ENCODE measurements at regions not wholly inside any gene's neighbourhood (a gene's known extent, or its start where the extent isn't known, plus 50 kb on each side); places are given as distances from the start of the nearest gene placed in this dataset.
A peak's percentile ranks its signal among the peaks of the same experiment; 100 is the strongest.

- DNase-seq (ENCODE audit: extremely low read depth, low read depth) = no peak
- TF ChIP-seq, protein P1, sequence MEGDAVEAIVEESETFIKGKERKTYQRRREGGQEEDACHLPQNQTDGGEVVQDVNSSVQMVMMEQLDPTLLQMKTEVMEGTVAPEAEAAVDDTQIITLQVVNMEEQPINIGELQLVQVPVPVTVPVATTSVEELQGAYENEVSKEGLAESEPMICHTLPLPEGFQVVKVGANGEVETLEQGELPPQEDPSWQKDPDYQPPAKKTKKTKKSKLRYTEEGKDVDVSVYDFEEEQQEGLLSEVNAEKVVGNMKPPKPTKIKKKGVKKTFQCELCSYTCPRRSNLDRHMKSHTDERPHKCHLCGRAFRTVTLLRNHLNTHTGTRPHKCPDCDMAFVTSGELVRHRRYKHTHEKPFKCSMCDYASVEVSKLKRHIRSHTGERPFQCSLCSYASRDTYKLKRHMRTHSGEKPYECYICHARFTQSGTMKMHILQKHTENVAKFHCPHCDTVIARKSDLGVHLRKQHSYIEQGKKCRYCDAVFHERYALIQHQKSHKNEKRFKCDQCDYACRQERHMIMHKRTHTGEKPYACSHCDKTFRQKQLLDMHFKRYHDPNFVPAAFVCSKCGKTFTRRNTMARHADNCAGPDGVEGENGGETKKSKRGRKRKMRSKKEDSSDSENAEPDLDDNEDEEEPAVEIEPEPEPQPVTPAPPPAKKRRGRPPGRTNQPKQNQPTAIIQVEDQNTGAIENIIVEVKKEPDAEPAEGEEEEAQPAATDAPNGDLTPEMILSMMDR (IDR thresholded peaks at IDR 0.05; ENCODE audit: low read depth, low read length, missing control alignments) = no peak
- H3K4me3 ChIP-seq (replicated peaks; ENCODE audit: low read depth, low read length) = no peak overlapping the region
Measured at GRCh38 chr2:157164891-157165290, 92.6 kb upstream of the GALNT5 start.

- no peak overlapping the region for H3K4me3 ChIP-seq (replicated peaks; ENCODE audit: low read depth, low read length)
- TF ChIP-seq, protein P1 (IDR thresholded peaks at IDR 0.05; ENCODE audit: low read depth, low read length, missing control alignments) = no peak
- DNase-seq (ENCODE audit: extremely low read depth, low read depth) = no peak
Measured at GRCh38 chr2:157168501-157168900, 89.0 kb upstream of the GALNT5 start.

DNA sequence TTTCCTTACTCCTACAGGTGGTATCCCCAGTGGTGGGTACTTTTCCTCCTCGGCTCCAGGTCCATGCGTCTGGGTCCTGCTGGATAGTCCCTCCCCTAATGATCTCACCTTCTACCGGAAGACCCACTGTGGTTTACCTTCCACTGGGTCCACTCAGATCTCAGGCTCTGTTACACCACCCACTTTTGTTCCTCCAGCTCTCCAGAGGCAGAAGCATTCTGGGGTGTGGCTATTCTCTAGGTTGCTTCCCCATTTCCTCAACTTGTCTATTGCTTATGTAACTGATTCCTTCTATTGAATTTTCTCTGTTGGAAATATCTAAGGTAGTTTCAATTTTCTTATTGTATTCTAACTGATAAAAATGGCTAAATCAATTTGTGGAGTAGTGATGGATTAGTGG, 87.6 kb upstream of the GALNT5 start:
- H3K4me3 ChIP-seq (replicated peaks; ENCODE audit: low read depth, low read length) = no peak overlapping the region
- no peak for DNase-seq (ENCODE audit: extremely low read depth, low read depth)
- TF ChIP-seq, protein P1 (IDR thresholded peaks at IDR 0.05; ENCODE audit: low read depth, low read length, missing control alignments) = no peak

DNA sequence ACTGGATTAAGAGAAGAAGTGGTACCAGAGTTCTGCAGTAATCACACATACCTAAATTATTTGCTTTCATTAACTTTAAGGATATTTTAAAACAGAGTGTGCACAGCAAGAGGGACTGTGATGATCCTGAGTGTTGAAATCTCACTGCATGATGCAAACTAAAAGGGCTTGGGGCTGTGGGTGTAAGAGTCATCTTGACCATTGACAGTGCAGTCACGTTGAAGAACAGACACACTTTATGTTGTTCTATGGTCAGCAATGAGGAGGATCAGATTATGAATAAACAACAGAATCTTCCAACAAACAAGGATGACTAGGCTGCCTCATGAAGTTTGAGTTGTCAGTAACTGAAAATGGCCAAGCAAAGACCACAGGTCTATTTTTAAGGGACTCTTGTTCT, 87.2 kb upstream of the GALNT5 start:
- no peak for DNase-seq (ENCODE audit: extremely low read depth, low read depth)
- TF ChIP-seq, protein P1 (IDR thresholded peaks at IDR 0.05; ENCODE audit: low read depth, low read length, missing control alignments) = no peak
- H3K4me3 ChIP-seq (replicated peaks; ENCODE audit: low read depth, low read length) = no peak overlapping the region

DNA sequence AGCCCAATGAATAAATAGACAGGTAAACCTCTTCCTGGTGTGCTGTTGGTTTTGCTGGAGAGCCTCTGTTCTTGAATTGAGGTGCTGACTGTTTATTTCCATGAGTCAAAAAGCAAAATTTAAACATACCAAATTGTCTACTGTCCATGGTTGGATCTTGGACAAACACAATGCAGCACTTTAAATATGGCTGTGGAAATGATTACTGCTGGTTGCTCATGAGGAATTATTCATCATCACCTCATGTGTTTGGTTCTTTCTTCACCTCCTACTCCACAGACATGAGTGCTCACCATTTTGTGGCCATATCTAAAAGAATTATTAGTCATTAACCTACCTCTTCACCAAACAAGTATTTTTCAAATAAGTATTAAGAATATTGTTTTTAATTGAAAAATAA, 85.3 kb upstream of the GALNT5 start:
- DNase-seq (ENCODE audit: extremely low read depth, low read depth) = no peak
- TF ChIP-seq, protein P1 (IDR thresholded peaks at IDR 0.05; ENCODE audit: low read depth, low read length, missing control alignments) = no peak
- H3K4me3 ChIP-seq (replicated peaks; ENCODE audit: low read depth, low read length) = no peak overlapping the region

GRCh38 chr2:157172866-157173578, 84.5 kb upstream of the GALNT5 start:
- H3K4me3 ChIP-seq (replicated peaks; ENCODE audit: low read depth, low read length) = peak overlapping the region; percentile 6
- peak; percentile 84 for DNase-seq (ENCODE audit: extremely low read depth, low read depth)
- TF ChIP-seq, protein P1 (IDR thresholded peaks at IDR 0.05; ENCODE audit: low read depth, low read length, missing control alignments) = no peak

DNA sequence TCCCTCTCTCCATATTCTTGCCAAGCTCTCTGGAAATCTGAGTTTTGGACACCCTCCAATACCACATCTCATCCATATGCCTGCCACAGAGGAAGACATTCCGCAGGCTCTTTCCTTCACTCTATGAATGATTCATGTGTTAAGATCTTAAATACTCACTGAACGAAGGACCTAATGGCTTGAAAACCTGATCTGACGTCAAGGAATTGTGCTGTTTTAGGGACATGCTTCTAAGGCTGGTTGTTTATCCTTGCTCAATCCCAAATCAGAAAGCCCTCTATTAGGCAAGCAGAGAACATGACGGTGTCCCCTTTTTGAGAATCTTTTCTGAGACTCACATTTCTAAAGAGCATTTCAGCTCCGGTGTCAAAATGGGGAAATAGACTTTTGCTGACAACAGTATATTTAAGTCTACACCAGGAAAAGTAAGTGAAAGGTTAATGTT, 83.7 kb upstream of the GALNT5 start:
- DNase-seq (ENCODE audit: extremely low read depth, low read depth) = peak; percentile 100
- H3K4me3 ChIP-seq (replicated peaks; ENCODE audit: low read depth, low read length) = no peak overlapping the region
- TF ChIP-seq, protein P1 (IDR thresholded peaks at IDR 0.05; ENCODE audit: low read depth, low read length, missing control alignments) = no peak

All from HFF-Myc (cell line).